Tibial nerve (tissue), 4 donors: ENCODE measurements at regions not wholly inside any gene's neighbourhood (a gene's known extent, or its start where the extent isn't known, plus 50 kb on each side); places are given as distances from the start of the nearest gene placed in this dataset.

ENCODE experiments used
- DNase-seq, 2 donors: peaks; one replicate each; pipeline ENCODE4 v3.0.0-alpha.2; 2019; ENCODE audit warnings: low spot score in 2 of 2
- H3K27ac ChIP-seq, 4 donors: fragments of 200-600 bp; sonication (generic) in 3 of 4; one replicate each; pipeline ENCODE4 v1.5.1; 2017 to 2019; ENCODE audit warnings: mild to moderate bottlenecking in 1 of 4
- H3K27me3 ChIP-seq, 2 donors: fragments of 200-600 bp; sonication (generic) in 1 of 2; one replicate each; pipeline versions ENCODE4 v1.5.1 to v1.6.0; 2017 to 2019
- H3K36me3 ChIP-seq, 3 donors: fragments of 200-600 bp; sonication (generic); one replicate each; pipeline ENCODE4 v1.5.1; 2018 to 2019
- H3K4me1 ChIP-seq, 4 donors: fragments of 200-600 bp; sonication (generic) in 3 of 4; one replicate each; pipeline ENCODE4 v1.5.1; 2017 to 2019
- H3K4me3 ChIP-seq, 4 donors: fragments of 200-600 bp; sonication (generic) in 3 of 4; one replicate each; pipeline ENCODE4 v1.5.1; 2017 to 2019; ENCODE audit warnings: mild to moderate bottlenecking in 1 of 4, moderate library complexity in 1 of 4
- H3K9me3 ChIP-seq, 4 donors: fragments of 200-600 bp; sonication (generic) in 3 of 4; one replicate each; pipeline ENCODE4 v1.5.1; 2017 to 2019
- EP300 ChIP-seq, 2 donors: sonication (generic); formaldehyde crosslinking; IDR thresholded peaks; one replicate each; pipeline ENCODE4 v1.6.1; 2017; ENCODE audit warnings: antibody characterized with exemption in 2 of 2, mild to moderate bottlenecking in 1 of 2
- POLR2A ChIP-seq, 2 donors: fragments of 450-650 bp; IDR thresholded peaks; one replicate each; pipeline ENCODE4 v1.6.1; 2017; ENCODE audit warnings: antibody characterized with exemption in 2 of 2, mild to moderate bottlenecking in 2 of 2, moderate library complexity in 2 of 2
- WGBS, 2 donors: methylation state at CpG; one replicate each; pipeline ENCODE4 v1.1.5; 2018; 5-methylcytosine and 5-hydroxymethylcytosine counted together
- TF ChIP-seq, protein P1 (sequence below), 5 experiments: fragments of 200-600 bp in 3 of 5; fragments of 450-650 bp in 2 of 5; sonication (generic) in 3 of 5; IDR thresholded peaks; one replicate each; pipeline ENCODE4 v1.5.1; 2016 to 2019; ENCODE audit warnings: antibody characterized with exemption in 5 of 5, mild to moderate bottlenecking in 3 of 5, moderate library complexity in 2 of 5

GRCh38 chr13:111475488-111475887, 155.0 kb downstream of the TEX29 start:
- no peak overlapping the region for H3K4me3 ChIP-seq
- no peaks in the 10 kb centered on the region for H3K36me3 ChIP-seq
- TF ChIP-seq POLR2A (IDR thresholded peaks at IDR 0.05): no peak
- TF ChIP-seq EP300 (IDR thresholded peaks at IDR 0.05): no peak
- TF ChIP-seq, protein P1, sequence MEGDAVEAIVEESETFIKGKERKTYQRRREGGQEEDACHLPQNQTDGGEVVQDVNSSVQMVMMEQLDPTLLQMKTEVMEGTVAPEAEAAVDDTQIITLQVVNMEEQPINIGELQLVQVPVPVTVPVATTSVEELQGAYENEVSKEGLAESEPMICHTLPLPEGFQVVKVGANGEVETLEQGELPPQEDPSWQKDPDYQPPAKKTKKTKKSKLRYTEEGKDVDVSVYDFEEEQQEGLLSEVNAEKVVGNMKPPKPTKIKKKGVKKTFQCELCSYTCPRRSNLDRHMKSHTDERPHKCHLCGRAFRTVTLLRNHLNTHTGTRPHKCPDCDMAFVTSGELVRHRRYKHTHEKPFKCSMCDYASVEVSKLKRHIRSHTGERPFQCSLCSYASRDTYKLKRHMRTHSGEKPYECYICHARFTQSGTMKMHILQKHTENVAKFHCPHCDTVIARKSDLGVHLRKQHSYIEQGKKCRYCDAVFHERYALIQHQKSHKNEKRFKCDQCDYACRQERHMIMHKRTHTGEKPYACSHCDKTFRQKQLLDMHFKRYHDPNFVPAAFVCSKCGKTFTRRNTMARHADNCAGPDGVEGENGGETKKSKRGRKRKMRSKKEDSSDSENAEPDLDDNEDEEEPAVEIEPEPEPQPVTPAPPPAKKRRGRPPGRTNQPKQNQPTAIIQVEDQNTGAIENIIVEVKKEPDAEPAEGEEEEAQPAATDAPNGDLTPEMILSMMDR (IDR thresholded peaks at IDR 0.05): no peak
- no peaks in the 10 kb centered on the region for H3K27me3 ChIP-seq
- no peaks in the 10 kb centered on the region for H3K9me3 ChIP-seq
- no peak for DNase-seq
- 66 to 78% methylated on average over 8 of the region's 8 CpGs for WGBS, 2 donors
- H3K27ac ChIP-seq: no peak overlapping the region
- peaks cover 0 to 4% (median 0%) of the 10 kb centered on the region in 4 donors for H3K4me1 ChIP-seq

GRCh38 chr13:111476197-111476596, 155.8 kb downstream of the TEX29 start:
- H3K27ac ChIP-seq: no peak overlapping the region
- H3K36me3 ChIP-seq: no peaks in the 10 kb centered on the region
- no peaks in the 10 kb centered on the region for H3K27me3 ChIP-seq
- TF ChIP-seq, protein P1 (IDR thresholded peaks at IDR 0.05): no peak
- TF ChIP-seq EP300 (IDR thresholded peaks at IDR 0.05) (no peak), POLR2A (IDR thresholded peaks at IDR 0.05) (no peak)
- 79 to 94% methylated on average over 6 of the region's 6 CpGs for WGBS, 2 donors
- no peak for DNase-seq
- H3K9me3 ChIP-seq: no peaks in the 10 kb centered on the region
- H3K4me1 ChIP-seq: peaks cover 0 to 4% (median 0%) of the 10 kb centered on the region in 4 donors
- H3K4me3 ChIP-seq: no peak overlapping the region

- Histone ChIP-seq H3K27ac (no peak overlapping the region), H3K4me1 (peaks cover 0 to 4% (median 0%) of the 10 kb centered on the region in 4 donors), H3K36me3 (no peaks in the 10 kb centered on the region), H3K9me3 (no peaks in the 10 kb centered on the region), H3K4me3 (no peak overlapping the region), H3K27me3 (no peaks in the 10 kb centered on the region)
- WGBS, 2 donors: 86 to 89% methylated on average over 11 of the region's 14 CpGs
- TF ChIP-seq, protein P1 (IDR thresholded peaks at IDR 0.05): no peak
- TF ChIP-seq POLR2A (IDR thresholded peaks at IDR 0.05) (no peak), EP300 (IDR thresholded peaks at IDR 0.05) (no peak)
- DNase-seq: no peak
Measured at GRCh38 chr13:111479412-111479811, 159.0 kb downstream of the TEX29 start.

- 84 to 86% methylated on average over 8 of the region's 8 CpGs for WGBS, 2 donors
- Histone ChIP-seq H3K4me3 (no peak overlapping the region), H3K36me3 (no peaks in the 10 kb centered on the region), H3K27ac (no peak overlapping the region), H3K4me1 (no peaks in the 10 kb centered on the region), H3K9me3 (peaks cover 0 to 2% (median 0%) of the 10 kb centered on the region in 4 donors), H3K27me3 (no peaks in the 10 kb centered on the region)
- DNase-seq: no peak
- TF ChIP-seq POLR2A (IDR thresholded peaks at IDR 0.05) (no peak), EP300 (IDR thresholded peaks at IDR 0.05) (no peak)
- TF ChIP-seq, protein P1 (IDR thresholded peaks at IDR 0.05): no peak
Measured at GRCh38 chr13:111480503-111480902, 160.1 kb downstream of the TEX29 start.

DNA sequence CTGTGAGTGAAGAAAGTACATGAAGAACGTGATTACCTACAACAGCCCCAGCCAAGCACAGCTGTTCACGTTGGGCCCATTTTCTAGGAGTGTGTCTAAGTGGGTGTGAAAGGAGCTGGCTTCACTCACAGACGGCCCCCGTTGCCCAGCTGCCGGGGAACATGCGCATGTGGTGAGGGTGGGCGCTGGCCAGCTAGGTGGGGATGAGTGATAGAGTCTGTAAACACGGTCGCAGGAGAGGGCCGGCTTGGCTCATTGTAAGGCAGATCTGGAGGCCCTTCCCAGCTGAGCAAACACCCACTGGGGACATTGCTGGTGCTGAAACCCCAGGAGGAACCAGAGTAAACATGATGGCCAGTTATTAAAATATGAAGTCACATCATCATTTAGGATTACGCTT, 160.5 kb downstream of the TEX29 start:
- Histone ChIP-seq H3K4me3 (no peak overlapping the region), H3K36me3 (no peaks in the 10 kb centered on the region), H3K4me1 (no peaks in the 10 kb centered on the region), H3K27ac (no peak overlapping the region), H3K9me3 (peaks cover 0 to 7% (median 0%) of the 10 kb centered on the region in 4 donors), H3K27me3 (no peaks in the 10 kb centered on the region)
- no peak for TF ChIP-seq POLR2A (IDR thresholded peaks at IDR 0.05)
- no peak for TF ChIP-seq EP300 (IDR thresholded peaks at IDR 0.05)
- TF ChIP-seq, protein P1 (IDR thresholded peaks at IDR 0.05): no peak
- DNase-seq: no peak
- WGBS, 2 donors: 42 to 72% methylated on average over 11 of the region's 11 CpGs
